MCF 10A (cell line): ENCODE measurements at regions not wholly inside any gene's neighbourhood (a gene's known extent, or its start where the extent isn't known, plus 50 kb on each side); places are given as distances from the start of the nearest gene placed in this dataset.

Source experiments
- BruUV-seq: library from RNA; stranded (reverse); fragments of 400-500 nt; replicated peaks from 2 replicates; lab custom pipeline; 2021; lab: Mats Ljungman, UMichigan
- CTCF ChIA-PET: fragments of 300-600 bp; sonication (Branson Sonifier 250); formaldehyde crosslinking; extraction: SDS; loops from one replicate; lab custom pipeline; 2021; ENCODE audit warnings: antibody characterized with exemption, inconsistent platforms; lab: Yijun Ruan, JAX
- POLR2A ChIA-PET: fragments of 300-600, 350-650 bp; sonication (Branson Sonifier 250); formaldehyde crosslinking; extraction: SDS; loops from one replicate; lab custom pipeline; 2020; ENCODE audit warnings: antibody characterized with exemption, inconsistent platforms; lab: Yijun Ruan, JAX
- DNase-seq: peaks from one replicate; pipeline ENCODE4 v3.0.0-alpha.2; 2018; ENCODE audit not compliant: unreplicated experiment
- H3K27ac Mint-ChIP-seq: one replicate; pipeline ENCODE4 v1.8.0; 2022; ENCODE audit warnings: mild to moderate bottlenecking, low read depth, mixed read lengths; ENCODE audit not compliant: unreplicated experiment
- H3K27me3 Mint-ChIP-seq: one replicate; pipeline ENCODE4 v1.8.0; 2022; ENCODE audit warnings: mixed read lengths; ENCODE audit not compliant: insufficient read depth, unreplicated experiment
- H3K36me3 Mint-ChIP-seq: one replicate; pipeline ENCODE4 v1.8.0; 2022; ENCODE audit warnings: mild to moderate bottlenecking, moderate library complexity, mixed read lengths; ENCODE audit not compliant: insufficient read depth, unreplicated experiment
- H3K4me1 Mint-ChIP-seq: one replicate; pipeline ENCODE4 v1.8.0; 2022; ENCODE audit warnings: mixed read lengths; ENCODE audit not compliant: insufficient read depth, unreplicated experiment
- H3K4me3 Mint-ChIP-seq: one replicate; pipeline ENCODE4 v1.8.0; 2022; ENCODE audit warnings: mild to moderate bottlenecking, moderate library complexity, mixed read lengths; ENCODE audit not compliant: unreplicated experiment
- H3K9me3 Mint-ChIP-seq: one replicate; pipeline ENCODE4 v1.8.0; 2022; ENCODE audit warnings: mixed read lengths; ENCODE audit not compliant: unreplicated experiment
- CTCF ChIP-seq: fragments of 200-600 bp; IDR thresholded peaks from one replicate; pipeline ENCODE4 v1.8.0; 2022; ENCODE audit warnings: antibody characterized with exemption, mild to moderate bottlenecking; ENCODE audit not compliant: unreplicated experiment
- intact Hi-C: fragments of 100-400 bp; cut with micrococcal nuclease; formaldehyde crosslinking; loops from 2 replicates; pipeline ENCODE4 v1.14.1; 2022

- no TSS peak for BruUV-seq
- H3K27ac Mint-ChIP-seq, result no peak overlapping the region
- no peak for TF ChIP-seq CTCF
- no peaks in the 10 kb centered on the region for H3K27me3 Mint-ChIP-seq
- intact Hi-C loops, result loop anchor here (10.0 kb wide), 1 partner anchor 540 kb away; no protein-coding TSS in a partner anchor
- POLR2A ChIA-PET, result no interaction called here
- no peak for DNase-seq
- no peaks in the 10 kb centered on the region for H3K9me3 Mint-ChIP-seq
- no peaks in the 10 kb centered on the region for H3K4me1 Mint-ChIP-seq
- H3K4me3 Mint-ChIP-seq, result no peak overlapping the region
- CTCF ChIA-PET, result interaction anchor here (0.6 to 1.5 kb wide), 4 partner anchors 20 to 239 kb away, joined by 3 to 6 read pairs (median 3); no protein-coding TSS in a partner anchor
- H3K36me3 Mint-ChIP-seq, result no peaks in the 10 kb centered on the region
Measured at GRCh38 chrX:81414630-81415029, 212.7 kb downstream of the SH3BGRL start.
